ENCODE measurements at regions not wholly inside any gene's neighbourhood (a gene's known extent, or its start where the extent isn't known, plus 50 kb on each side); places are given as distances from the start of the nearest gene placed in this dataset.
A peak's percentile ranks its signal among the peaks of the same experiment; 100 is the strongest.
"Not testable (repeated sequence)": the region's sequence is repeated elsewhere in the genome, so short reads cannot be mapped to it uniquely, and the experiment has no call there.

- no peak for DNase-seq (ENCODE audit: low read depth)
Measured at GRCh38 chr4:141459020-141459419, 177.4 kb upstream of the IL15 start.

- no peak for DNase-seq (ENCODE audit: low read depth)
Measured at GRCh38 chr4:141462361-141462760, 174.0 kb upstream of the IL15 start.

GRCh38 chr4:141463678-141464077 lies 172.7 kb upstream of the IL15 start:
- no peak for DNase-seq (ENCODE audit: low read depth)

GRCh38 chr4:141464366-141464765 lies 172.0 kb upstream of the IL15 start:
- no peak for DNase-seq (ENCODE audit: low read depth)

GRCh38 chr4:141465171-141465570 lies 171.2 kb upstream of the IL15 start:
- DNase-seq (ENCODE audit: low read depth), result no peak

- no peak for DNase-seq (ENCODE audit: low read depth)
Measured at GRCh38 chr4:141467225-141467624, 169.2 kb upstream of the IL15 start.

- DNase-seq (ENCODE audit: low read depth), result no peak
Measured at GRCh38 chr4:141469392-141469791, 167.0 kb upstream of the IL15 start.

- no peak for DNase-seq (ENCODE audit: low read depth)
Measured at GRCh38 chr4:141473026-141473540, 163.3 kb upstream of the IL15 start.

GRCh38 chr4:141473952-141474351 lies 162.4 kb upstream of the IL15 start:
- DNase-seq (ENCODE audit: low read depth), result peak; percentile 23

- no peak for DNase-seq (ENCODE audit: low read depth)
Measured at GRCh38 chr4:141480950-141481349, 155.4 kb upstream of the IL15 start.

- not testable (repeated sequence) for DNase-seq (ENCODE audit: low read depth)
Measured at GRCh38 chr4:141484298-141484697, 152.1 kb upstream of the IL15 start.

GRCh38 chr4:141486375-141486997 lies 149.9 kb upstream of the IL15 start:
- peak; percentile 29 for DNase-seq (ENCODE audit: low read depth)

GRCh38 chr4:141497627-141498026 lies 138.8 kb upstream of the IL15 start:
- no peak for DNase-seq (ENCODE audit: low read depth)

GRCh38 chr4:141499261-141499853 lies 137.0 kb upstream of the IL15 start:
- no peak for DNase-seq (ENCODE audit: low read depth)

GRCh38 chr4:141501395-141501794 lies 135.0 kb upstream of the IL15 start:
- no peak for DNase-seq (ENCODE audit: low read depth)

- no peak for DNase-seq (ENCODE audit: low read depth)
Measured at GRCh38 chr4:141501931-141502330, 134.5 kb upstream of the IL15 start.

- DNase-seq (ENCODE audit: low read depth), result no peak
Measured at GRCh38 chr4:141502755-141503154, 133.6 kb upstream of the IL15 start.

- no peak for DNase-seq (ENCODE audit: low read depth)
Measured at GRCh38 chr4:141503260-141503659, 133.1 kb upstream of the IL15 start.

GRCh38 chr4:141511055-141511454 lies 125.3 kb upstream of the IL15 start:
- no peak for DNase-seq (ENCODE audit: low read depth)

- no peak for DNase-seq (ENCODE audit: low read depth)
Measured at GRCh38 chr4:141513866-141514265, 122.5 kb upstream of the IL15 start.

- DNase-seq (ENCODE audit: low read depth), result no peak
Measured at GRCh38 chr4:141518222-141518621, 118.2 kb upstream of the IL15 start.

- DNase-seq (ENCODE audit: low read depth), result no peak
Measured at GRCh38 chr4:141524116-141524515, 112.3 kb upstream of the IL15 start.

- DNase-seq (ENCODE audit: low read depth), result no peak
Measured at GRCh38 chr4:141524841-141525240, 111.5 kb upstream of the IL15 start.

GRCh38 chr4:141530627-141531026 lies 105.8 kb upstream of the IL15 start:
- no peak for DNase-seq (ENCODE audit: low read depth)
